H9 (cell line): ENCODE measurements at regions not wholly inside any gene's neighbourhood (a gene's known extent, or its start where the extent isn't known, plus 50 kb on each side); places are given as distances from the start of the nearest gene placed in this dataset.

Experiments used
- DNase-seq: peaks from one replicate; pipeline ENCODE4 v3.0.0-alpha.2; 2017
- H2AFZ ChIP-seq: one replicate; pipeline ENCODE4 v1.6.1; 2013; ENCODE audit warnings: mild to moderate bottlenecking, low read length, control low read depth, moderate library complexity
- H2AK5ac ChIP-seq: 2 replicates; pipeline ENCODE4 v1.6.1; 2013; ENCODE audit warnings: low read length, control low read depth, mixed read lengths; ENCODE audit not compliant: insufficient read length
- H2BK120ac ChIP-seq: one replicate; pipeline ENCODE4 v1.6.1; 2013; ENCODE audit warnings: low read depth, mild to moderate bottlenecking, low read length, control low read depth, inconsistent platforms; ENCODE audit not compliant: poor library complexity, severe bottlenecking
- H2BK12ac ChIP-seq: 2 replicates; pipeline ENCODE4 v1.6.1; 2013; ENCODE audit warnings: low read length, control low read depth, mixed read lengths, low read depth; ENCODE audit not compliant: insufficient read length
- H2BK15ac ChIP-seq: 2 replicates; pipeline ENCODE4 v1.6.1; 2013; ENCODE audit warnings: low read depth, low read length, control low read depth
- H2BK20ac ChIP-seq: one replicate; pipeline ENCODE4 v1.6.1; 2013; ENCODE audit warnings: low read depth, mild to moderate bottlenecking, low read length, control low read depth, inconsistent platforms; ENCODE audit not compliant: poor library complexity, severe bottlenecking
- H2BK5ac ChIP-seq: 2 replicates; pipeline ENCODE4 v1.6.1; 2013; ENCODE audit warnings: low read length, control low read depth, mixed read lengths; ENCODE audit not compliant: insufficient read length
- H3K14ac ChIP-seq: 2 replicates; pipeline ENCODE4 v1.6.1; 2013; ENCODE audit warnings: low read length, control low read depth; ENCODE audit not compliant: insufficient read depth
- H3K18ac ChIP-seq: 2 replicates; pipeline ENCODE4 v1.6.1; 2013; ENCODE audit warnings: low read depth, mild to moderate bottlenecking, mixed read lengths, low read length, control low read depth; ENCODE audit not compliant: insufficient read length
- H3K23ac ChIP-seq: 2 replicates; pipeline ENCODE4 v1.6.1; 2013; ENCODE audit warnings: low read length, control low read depth, mixed read lengths, low read depth; ENCODE audit not compliant: insufficient read length
- H3K23me2 ChIP-seq: 2 replicates; pipeline ENCODE4 v1.6.1; 2013; ENCODE audit warnings: low read depth, mild to moderate bottlenecking, mixed read lengths, low read length, control low read depth; ENCODE audit not compliant: insufficient read length, poor library complexity, severe bottlenecking
- H3K27ac ChIP-seq: 2 replicates; pipeline ENCODE4 v1.5.1; 2013; ENCODE audit warnings: low read length, control low read depth, mixed read lengths, low read depth; ENCODE audit not compliant: insufficient read length
- H3K27me3 ChIP-seq: 2 replicates; pipeline ENCODE4 v1.6.1; 2013; ENCODE audit warnings: low read length, control low read depth, inconsistent platforms; ENCODE audit not compliant: insufficient read depth
- H3K4ac ChIP-seq: 2 replicates; pipeline ENCODE4 v1.6.1; 2013; ENCODE audit warnings: low read depth, mild to moderate bottlenecking, control low read depth, inconsistent platforms, low read length, moderate library complexity
- H3K4me1 ChIP-seq: 2 replicates; pipeline ENCODE4 v1.6.1; 2013; ENCODE audit warnings: low read length, control low read depth, inconsistent platforms; ENCODE audit not compliant: insufficient read depth
- H3K4me2 ChIP-seq: 2 replicates; pipeline ENCODE4 v1.6.1; 2013; ENCODE audit warnings: low read length, control low read depth, mixed read lengths; ENCODE audit not compliant: insufficient read length, insufficient read depth
- H3K56ac ChIP-seq: 2 replicates; pipeline ENCODE4 v1.6.1; 2013; ENCODE audit warnings: low read depth, mild to moderate bottlenecking, mixed read lengths, low read length, control low read depth; ENCODE audit not compliant: insufficient read length
- H3K79me1 ChIP-seq: 2 replicates; pipeline ENCODE4 v1.6.1; 2013; ENCODE audit warnings: low read depth, mild to moderate bottlenecking, moderate library complexity, low read length, control low read depth, inconsistent platforms; ENCODE audit not compliant: insufficient read depth, poor library complexity, severe bottlenecking
- H3K79me2 ChIP-seq: 2 replicates; pipeline ENCODE4 v1.6.1; 2013; ENCODE audit warnings: low read length, control low read depth, inconsistent platforms; ENCODE audit not compliant: insufficient read depth
- H3K9ac ChIP-seq: 2 replicates; pipeline ENCODE4 v1.6.1; 2013; ENCODE audit warnings: low read length, control low read depth, mixed read lengths; ENCODE audit not compliant: insufficient read length; ENCODE audit errors: extremely low read depth
- H3K9me3 ChIP-seq: one replicate; pipeline ENCODE4 v1.6.1; 2013; ENCODE audit warnings: low read depth, low read length, inconsistent platforms; ENCODE audit not compliant: control insufficient read depth
- H3T11ph ChIP-seq: one replicate; pipeline ENCODE4 v1.6.1; 2013; ENCODE audit warnings: mild to moderate bottlenecking, low read length, control low read depth, inconsistent platforms
- H4K20me1 ChIP-seq: one replicate; pipeline ENCODE4 v1.6.1; 2013; ENCODE audit not compliant: control insufficient read depth, insufficient read length, insufficient read depth
- H4K5ac ChIP-seq: 2 replicates; pipeline ENCODE4 v1.6.1; 2013; ENCODE audit warnings: low read depth, mild to moderate bottlenecking, mixed read lengths, low read length, control low read depth; ENCODE audit not compliant: insufficient read length
- H4K8ac ChIP-seq: replicated peaks from 2 replicates; pipeline ENCODE4 v1.6.1; 2013; ENCODE audit warnings: low read length, control low read depth, mixed read lengths, low read depth; ENCODE audit not compliant: insufficient read length
- H4K91ac ChIP-seq: 2 replicates; pipeline ENCODE4 v1.6.1; 2013; ENCODE audit warnings: low read depth, mild to moderate bottlenecking, moderate library complexity, mixed read lengths, low read length, control low read depth; ENCODE audit not compliant: insufficient read length
- H3K27ac Mint-ChIP-seq, 3 experiments: 2 replicates in 2 of 3; 3 replicates in 1 of 3; pipeline ENCODE4 v1.8.0; 2020 to 2021; ENCODE audit warnings: mixed read lengths in 3 of 3, mild to moderate bottlenecking in 1 of 3, moderate library complexity in 1 of 3
- H3K27me3 Mint-ChIP-seq: 2 replicates; pipeline ENCODE4 v1.8.0; 2021; ENCODE audit warnings: low read depth, mild to moderate bottlenecking, moderate library complexity, mixed read lengths
- H3K36me3 Mint-ChIP-seq, 3 experiments: 2 replicates in 2 of 3; 3 replicates in 1 of 3; pipeline ENCODE4 v1.8.0; 2020 to 2021; ENCODE audit warnings: low read depth in 3 of 3, mixed read lengths in 3 of 3; ENCODE audit not compliant: insufficient read depth in 1 of 3
- H3K4me1 Mint-ChIP-seq, 2 experiments: 2 replicates each; pipeline ENCODE4 v1.8.0; 2020; ENCODE audit warnings: mixed read lengths in 2 of 2
- H3K4me3 Mint-ChIP-seq, 2 experiments: 2 replicates in 1 of 2; 3 replicates in 1 of 2; pipeline ENCODE4 v1.8.0; 2020 to 2021; ENCODE audit warnings: mild to moderate bottlenecking in 2 of 2, mixed read lengths in 2 of 2, moderate library complexity in 1 of 2
- H3K9me3 Mint-ChIP-seq, 2 experiments: 2 replicates in 1 of 2; 3 replicates in 1 of 2; pipeline ENCODE4 v1.8.0; 2020; ENCODE audit warnings: mild to moderate bottlenecking in 2 of 2, mixed read lengths in 2 of 2, moderate library complexity in 1 of 2
- CTCF ChIP-seq: fragments of 200-600 bp; sonication (generic); conservative IDR thresholded peaks from 3 replicates; pipeline ENCODE4 v1.8.0; 2021; ENCODE audit warnings: antibody characterized with exemption, mild to moderate bottlenecking
- WGBS: extraction: QIAGEN DNeasy Blood & Tissue Kit; methylation state at CpG from one replicate; pipeline ENCODE4 v1.1.7; 2013; ENCODE audit warnings: missing lambda C conversion rate, low lambda C conversion rate, mixed read lengths; ENCODE audit not compliant: insufficient read length; ENCODE audit errors: extremely low coverage; 5-methylcytosine and 5-hydroxymethylcytosine counted together

- no peak overlapping the region for H3K27ac ChIP-seq
- DNase-seq: no peak
- H2BK5ac ChIP-seq: no peak overlapping the region
- H3K4me2 ChIP-seq: no peak overlapping the region
- H3K14ac ChIP-seq: no peak overlapping the region
- Mint-ChIP-seq H3K27ac (no peak overlapping the region), H3K4me1 (peaks cover 0 to 2% of the 10 kb centered on the region in 2 experiments; a peak in 1 of 4 replicates), H3K36me3 (peaks cover 0 to 5% (median 0%) of the 10 kb centered on the region in 3 experiments; a peak in 2 of 7 replicates), H3K9me3 (peaks cover 0 to 4% of the 10 kb centered on the region in 2 experiments; a peak in 1 of 5 replicates), H3K4me3 (no peak overlapping the region), H3K27me3 (no peaks in the 10 kb centered on the region)
- no peaks in the 10 kb centered on the region for H3K79me1 ChIP-seq
- H3K79me2 ChIP-seq: no peaks in the 10 kb centered on the region
- no peak overlapping the region for H3K4ac ChIP-seq
- no peak overlapping the region for H2AK5ac ChIP-seq
- H2BK120ac ChIP-seq: no peak overlapping the region
- no peaks in the 10 kb centered on the region for H3K4me1 ChIP-seq
- no peak overlapping the region for H2BK12ac ChIP-seq
- no peak overlapping the region for H2AFZ ChIP-seq
- H3T11ph ChIP-seq: no peak overlapping the region
- H2BK20ac ChIP-seq: no peak overlapping the region
- no CpG with 5 or more reads among the region's 5 CpGs for WGBS
- no peak overlapping the region for H3K23ac ChIP-seq
- H4K20me1 ChIP-seq: no peaks in the 10 kb centered on the region
- no peaks in the 10 kb centered on the region for H3K27me3 ChIP-seq
- no peak overlapping the region for H4K91ac ChIP-seq
- no peak for TF ChIP-seq CTCF
- no peak overlapping the region for H3K56ac ChIP-seq
- no peak overlapping the region for H3K9ac ChIP-seq
- no peak overlapping the region for H3K18ac ChIP-seq
- H3K9me3 ChIP-seq: no peaks in the 10 kb centered on the region
- no peak overlapping the region for H2BK15ac ChIP-seq
- no peak overlapping the region for H4K5ac ChIP-seq
- no peak overlapping the region for H4K8ac ChIP-seq
- no peaks in the 10 kb centered on the region for H3K23me2 ChIP-seq
Observed at GRCh38 chr7:145168427-145168826, 332.6 kb upstream of the TPK1 start.
